ENCODE measurements at regions not wholly inside any gene's neighbourhood (a gene's known extent, or its start where the extent isn't known, plus 50 kb on each side); places are given as distances from the start of the nearest gene placed in this dataset.

DNA sequence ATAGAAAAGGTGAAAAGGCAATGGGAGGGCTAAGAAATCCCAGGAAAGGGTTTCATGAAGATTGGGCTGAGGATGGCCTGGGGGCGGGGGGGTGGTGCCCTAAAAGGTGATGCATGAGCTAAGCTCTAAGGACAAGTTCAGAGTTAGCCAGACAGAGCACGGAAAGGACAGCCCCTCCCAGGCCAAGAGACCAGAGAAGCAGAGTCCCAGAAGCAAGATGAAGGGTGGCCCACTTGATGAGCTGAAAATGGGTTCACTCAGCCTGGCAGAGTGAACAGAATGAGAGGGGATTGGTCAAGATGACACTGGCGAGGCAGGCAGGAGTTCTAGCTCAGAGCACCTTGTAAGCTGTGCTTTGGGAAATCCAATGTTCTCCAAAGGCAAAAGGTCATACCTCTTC, 89.4 kb upstream of the GPR26 start:
- H3K36me3 ChIP-seq = no peaks in the 10 kb centered on the region
- no peak for DNase-seq
- WGBS, 2 donors = 83 to 87% methylated on average over 3 of the region's 3 CpGs
- intact Hi-C loops (cut with DNase I) = no loop called here
- no peaks in the 10 kb centered on the region for H3K9me3 ChIP-seq
- peaks cover 0 to 15% (median 4%) of the 10 kb centered on the region in 3 donors for H3K27me3 ChIP-seq
- H3K27ac ChIP-seq = no peak overlapping the region
- H3K4me1 ChIP-seq = no peaks in the 10 kb centered on the region
- no peak overlapping the region for H3K4me3 ChIP-seq
- TF ChIP-seq POLR2AphosphoS5 (IDR thresholded peaks at IDR 0.05) (no peak), EP300 (IDR thresholded peaks at IDR 0.05) (no peak), POLR2A (IDR thresholded peaks at IDR 0.05) (no peak)
- TF ChIP-seq, protein P1, sequence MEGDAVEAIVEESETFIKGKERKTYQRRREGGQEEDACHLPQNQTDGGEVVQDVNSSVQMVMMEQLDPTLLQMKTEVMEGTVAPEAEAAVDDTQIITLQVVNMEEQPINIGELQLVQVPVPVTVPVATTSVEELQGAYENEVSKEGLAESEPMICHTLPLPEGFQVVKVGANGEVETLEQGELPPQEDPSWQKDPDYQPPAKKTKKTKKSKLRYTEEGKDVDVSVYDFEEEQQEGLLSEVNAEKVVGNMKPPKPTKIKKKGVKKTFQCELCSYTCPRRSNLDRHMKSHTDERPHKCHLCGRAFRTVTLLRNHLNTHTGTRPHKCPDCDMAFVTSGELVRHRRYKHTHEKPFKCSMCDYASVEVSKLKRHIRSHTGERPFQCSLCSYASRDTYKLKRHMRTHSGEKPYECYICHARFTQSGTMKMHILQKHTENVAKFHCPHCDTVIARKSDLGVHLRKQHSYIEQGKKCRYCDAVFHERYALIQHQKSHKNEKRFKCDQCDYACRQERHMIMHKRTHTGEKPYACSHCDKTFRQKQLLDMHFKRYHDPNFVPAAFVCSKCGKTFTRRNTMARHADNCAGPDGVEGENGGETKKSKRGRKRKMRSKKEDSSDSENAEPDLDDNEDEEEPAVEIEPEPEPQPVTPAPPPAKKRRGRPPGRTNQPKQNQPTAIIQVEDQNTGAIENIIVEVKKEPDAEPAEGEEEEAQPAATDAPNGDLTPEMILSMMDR (IDR thresholded peaks at IDR 0.05) = no peak

DNA sequence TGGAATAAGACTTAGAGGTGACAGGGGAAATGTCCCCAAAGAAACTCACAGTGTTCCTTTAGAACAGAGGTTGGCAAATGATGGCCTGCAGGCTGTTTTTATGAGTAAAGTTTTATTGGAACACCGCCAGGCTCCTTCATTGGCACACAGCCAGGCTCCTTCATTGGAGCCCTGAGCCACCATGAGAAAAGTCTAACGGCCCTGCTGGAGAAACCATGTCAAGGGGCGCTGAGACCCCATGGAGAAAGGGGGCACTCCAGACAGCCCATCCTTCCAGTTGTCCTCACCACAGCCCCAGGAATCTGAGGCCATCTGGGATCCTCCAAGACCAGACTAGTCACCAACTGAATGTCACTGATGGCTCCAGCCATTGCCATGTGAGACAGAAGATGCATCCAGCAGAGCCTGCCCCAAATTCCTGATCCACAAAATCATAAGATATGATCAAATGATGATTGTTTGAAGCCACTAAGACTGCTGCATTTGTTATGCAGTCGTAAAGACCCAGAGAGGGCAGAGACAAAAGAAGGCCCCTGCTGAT, 88.2 kb upstream of the GPR26 start:
- no peak for TF ChIP-seq POLR2A (IDR thresholded peaks at IDR 0.05)
- no peak for TF ChIP-seq POLR2AphosphoS5 (IDR thresholded peaks at IDR 0.05)
- no peak for TF ChIP-seq EP300 (IDR thresholded peaks at IDR 0.05)
- TF ChIP-seq, protein P1 (IDR thresholded peaks at IDR 0.05) = no peak
- H3K27ac ChIP-seq = no peak overlapping the region
- 53 to 72% methylated on average over 4 of the region's 4 CpGs for WGBS, 2 donors
- H3K4me1 ChIP-seq = peaks cover 0 to 8% (median 7%) of the 10 kb centered on the region in 4 donors
- peaks cover 0 to 7% (median 0%) of the 10 kb centered on the region in 3 donors for H3K27me3 ChIP-seq
- DNase-seq = no peak
- intact Hi-C loops (cut with DNase I) = no loop called here
- no peaks in the 10 kb centered on the region for H3K9me3 ChIP-seq
- no peaks in the 10 kb centered on the region for H3K36me3 ChIP-seq
- H3K4me3 ChIP-seq = no peak overlapping the region

DNA sequence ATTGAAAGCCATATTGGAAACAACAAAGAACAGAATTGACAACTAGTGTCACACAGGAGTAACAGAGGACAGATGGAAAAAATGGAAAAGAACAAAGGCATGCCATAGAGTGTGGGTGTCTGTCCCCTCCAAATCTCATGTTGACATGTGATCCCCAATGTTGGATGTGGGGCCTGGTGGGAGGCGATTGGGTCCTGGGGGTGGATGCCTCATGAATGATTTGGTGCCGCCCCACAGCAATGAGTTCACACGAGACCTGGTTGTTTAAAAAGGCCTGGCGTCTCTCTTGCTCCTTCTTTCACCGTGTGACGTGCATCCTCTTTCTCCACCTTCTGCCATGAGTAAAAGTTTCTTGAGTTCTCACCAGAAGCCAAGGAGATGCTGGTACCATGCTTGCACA, 87.4 kb upstream of the GPR26 start:
- TF ChIP-seq POLR2AphosphoS5 (IDR thresholded peaks at IDR 0.05) (no peak), EP300 (IDR thresholded peaks at IDR 0.05) (no peak), POLR2A (IDR thresholded peaks at IDR 0.05) (no peak)
- TF ChIP-seq, protein P1 (IDR thresholded peaks at IDR 0.05) = no peak
- no peak overlapping the region for H3K27ac ChIP-seq
- WGBS, 2 donors = 88 to 91% methylated on average over 6 of the region's 6 CpGs
- intact Hi-C loops (cut with DNase I) = no loop called here
- no peak for DNase-seq
- H3K4me3 ChIP-seq = no peak overlapping the region
- H3K36me3 ChIP-seq = no peaks in the 10 kb centered on the region
- H3K9me3 ChIP-seq = no peaks in the 10 kb centered on the region
- no peaks in the 10 kb centered on the region for H3K27me3 ChIP-seq
- peaks cover 0 to 15% (median 10%) of the 10 kb centered on the region in 4 donors for H3K4me1 ChIP-seq

DNA sequence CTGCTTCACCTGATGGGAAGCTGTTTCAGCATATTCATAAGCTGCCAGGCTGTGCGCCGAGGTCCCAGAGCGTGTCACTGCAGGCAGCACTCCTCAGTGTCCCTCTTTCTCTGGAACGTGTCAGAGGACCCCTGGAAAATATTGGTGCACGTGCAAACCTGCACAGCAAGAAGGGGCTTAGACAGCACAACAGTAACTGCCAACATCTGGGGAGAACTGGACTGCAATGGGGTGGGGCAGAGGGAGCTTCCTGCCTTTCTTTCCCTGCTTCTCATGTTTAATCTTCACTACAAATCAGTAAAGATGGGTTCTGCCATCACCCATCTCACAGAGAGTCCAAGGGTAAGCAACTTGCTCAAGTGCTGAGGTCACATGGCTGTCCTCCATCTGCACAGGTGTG, 86.5 kb upstream of the GPR26 start:
- no peaks in the 10 kb centered on the region for H3K36me3 ChIP-seq
- intact Hi-C loops (cut with DNase I) = loop anchor here (5.0 kb wide), 3 partner anchors 168 to 808 kb away; no protein-coding TSS in a partner anchor

More for the DNA sequence above, 86.5 kb upstream of the GPR26 start:
- WGBS, 2 donors = 67 to 84% methylated on average over 5 of the region's 5 CpGs
- Histone ChIP-seq H3K9me3 (no peaks in the 10 kb centered on the region), H3K4me3 (no peak overlapping the region), H3K27me3 (no peaks in the 10 kb centered on the region), H3K4me1 (peaks cover 0 to 24% (median 18%) of the 10 kb centered on the region in 4 donors), H3K27ac (no peak overlapping the region)
- no peak for TF ChIP-seq POLR2A (IDR thresholded peaks at IDR 0.05)
- TF ChIP-seq POLR2AphosphoS5 (IDR thresholded peaks at IDR 0.05) = no peak
- TF ChIP-seq, protein P1 (IDR thresholded peaks at IDR 0.05) = no peak
- no peak for TF ChIP-seq EP300 (IDR thresholded peaks at IDR 0.05)
- DNase-seq = no peak

Measured in sigmoid colon (tissue), 6 donors.